OCI-LY3 (cell line): ENCODE measurements at regions not wholly inside any gene's neighbourhood (a gene's known extent, or its start where the extent isn't known, plus 50 kb on each side); places are given as distances from the start of the nearest gene placed in this dataset.

Experiments
- CTCF ChIP-seq: fragments of 200-600, 300-600 bp; sonication (generic); IDR thresholded peaks from 2 replicates; pipeline ENCODE4 v1.5.1; 2014; ENCODE audit warnings: antibody characterized with exemption, low read length, low read depth
- EZH2phosphoT487 ChIP-seq: fragments of 200-600 bp; shearing (Covaris generic); IDR thresholded peaks from 2 replicates; pipeline ENCODE4 v1.6.1; 2018; ENCODE audit warnings: antibody characterized with exemption, mixed run types, low read depth

- TF ChIP-seq CTCF, result no peak
- no peak for TF ChIP-seq EZH2phosphoT487
Measured at GRCh38 chr1:83807231-83807630, 191.7 kb downstream of the TTLL7 start.
